T-helper 17 cell (primary cell): ENCODE measurements at regions not wholly inside any gene's neighbourhood (a gene's known extent, or its start where the extent isn't known, plus 50 kb on each side); places are given as distances from the start of the nearest gene placed in this dataset.

Experiments
- ATAC-seq: fragments of 150-1000 bp; cut with Tn5 transposase; 2 replicates; pipeline ENCODE4 v1.10.0; 2021; ENCODE audit warnings: mild to moderate bottlenecking, moderate library complexity
- DNase-seq, 3 donors: peaks; one replicate each; pipeline versions ENCODE4 v3.0.0 to v3.0.0-alpha.2; 2020 to 2021
- H3K9me3 ChIP-seq: one replicate; pipeline ENCODE4 v1.7.0; 2013; ENCODE audit warnings: low read length, mild to moderate bottlenecking; ENCODE audit not compliant: control insufficient read depth, poor library complexity, severe bottlenecking
- H3K27ac Mint-ChIP-seq: one replicate; pipeline ENCODE4 v1.8.0; 2022; ENCODE audit warnings: mild to moderate bottlenecking, moderate library complexity, mixed read lengths
- H3K27me3 Mint-ChIP-seq: one replicate; pipeline ENCODE4 v1.8.0; 2022; ENCODE audit warnings: mixed read lengths
- H3K36me3 Mint-ChIP-seq: one replicate; pipeline ENCODE4 v1.8.0; 2022; ENCODE audit warnings: low read depth, mixed read lengths
- H3K4me1 Mint-ChIP-seq: one replicate; pipeline ENCODE4 v1.8.0; 2022; ENCODE audit warnings: mild to moderate bottlenecking, mixed read lengths
- H3K4me3 Mint-ChIP-seq: one replicate; pipeline ENCODE4 v1.8.0; 2022; ENCODE audit warnings: mild to moderate bottlenecking, moderate library complexity, mixed read lengths

DNA sequence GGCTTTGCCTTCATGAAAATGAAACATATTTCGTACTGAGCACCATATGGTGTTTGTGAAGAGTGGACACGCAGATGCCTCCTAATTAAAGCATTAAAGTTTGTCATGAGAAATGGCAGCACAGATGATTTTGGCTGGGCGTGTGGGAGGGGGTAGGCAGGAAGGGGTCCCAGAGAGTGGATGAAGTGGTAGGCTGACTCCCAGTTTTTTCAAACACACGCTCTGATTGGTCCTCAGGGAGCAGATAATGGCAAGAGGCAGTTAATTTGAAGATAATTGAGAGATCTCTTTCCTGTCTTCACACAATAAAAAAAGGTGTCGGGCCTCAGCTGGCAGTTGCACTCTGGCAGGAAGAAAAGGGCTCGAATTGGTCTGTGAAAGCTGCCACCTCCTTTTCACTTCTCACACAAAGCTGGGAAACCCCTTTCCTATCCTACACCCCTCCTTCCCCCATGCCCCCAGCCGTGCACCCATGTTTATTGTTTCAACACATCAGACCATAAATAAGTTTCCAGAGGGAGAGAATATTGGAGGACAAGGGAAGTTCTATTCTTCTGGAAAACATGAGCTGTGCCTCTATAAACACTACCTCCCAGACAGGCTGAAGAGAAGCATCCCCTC is 429.6 kb downstream of the ARHGEF28 start:
- DNase-seq (no peak), ATAC-seq (no peak)
- Mint-ChIP-seq H3K27me3 (peaks cover 59% of the 10 kb centered on the region), H3K27ac (no peak overlapping the region), H3K36me3 (no peaks in the 10 kb centered on the region), H3K4me3 (no peak overlapping the region), H3K4me1 (no peaks in the 10 kb centered on the region)
- H3K9me3 ChIP-seq, result no peaks in the 10 kb centered on the region

DNA sequence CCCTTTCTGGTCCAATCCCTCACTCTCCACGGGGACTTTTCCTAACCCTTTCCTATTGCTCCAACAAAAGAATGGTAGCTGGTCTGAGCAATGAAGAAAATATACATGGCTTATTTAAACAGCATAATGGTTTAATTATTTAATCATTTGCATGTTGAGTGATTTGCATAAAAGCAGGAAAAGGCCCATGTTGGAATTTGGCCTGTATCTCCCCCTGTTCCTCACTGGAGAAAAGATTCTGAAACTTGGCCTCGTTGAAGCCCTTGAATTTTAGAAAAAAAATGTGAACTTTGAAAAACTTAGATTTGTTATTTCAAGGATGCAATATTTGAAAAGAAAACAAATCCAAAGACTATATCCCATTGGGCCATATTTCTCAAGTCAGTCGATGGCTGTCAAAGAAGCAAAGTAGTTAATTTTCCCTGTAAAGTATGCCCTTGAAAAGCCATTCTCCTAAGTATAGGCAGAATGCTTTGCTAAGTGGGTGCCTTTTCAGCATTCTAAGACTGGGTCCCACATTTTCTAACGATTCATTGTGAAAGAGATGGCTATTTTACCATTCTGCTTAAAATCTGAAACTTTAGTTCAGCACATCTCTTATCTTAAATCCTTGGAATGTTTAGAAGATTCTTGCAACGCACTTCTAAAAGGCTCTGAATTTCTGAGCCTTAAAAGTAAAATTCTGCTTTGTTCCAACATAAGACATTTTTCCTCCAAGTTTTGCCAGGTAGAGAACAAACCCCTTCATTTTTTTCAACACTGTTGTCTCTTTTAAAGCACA is 428.8 kb downstream of the ARHGEF28 start:
- Mint-ChIP-seq H3K27me3 (peaks cover 54% of the 10 kb centered on the region), H3K4me3 (no peak overlapping the region), H3K36me3 (no peaks in the 10 kb centered on the region), H3K27ac (no peak overlapping the region), H3K4me1 (no peaks in the 10 kb centered on the region)
- no peak for DNase-seq
- no peaks in the 10 kb centered on the region for H3K9me3 ChIP-seq
- ATAC-seq, result no peak

DNA sequence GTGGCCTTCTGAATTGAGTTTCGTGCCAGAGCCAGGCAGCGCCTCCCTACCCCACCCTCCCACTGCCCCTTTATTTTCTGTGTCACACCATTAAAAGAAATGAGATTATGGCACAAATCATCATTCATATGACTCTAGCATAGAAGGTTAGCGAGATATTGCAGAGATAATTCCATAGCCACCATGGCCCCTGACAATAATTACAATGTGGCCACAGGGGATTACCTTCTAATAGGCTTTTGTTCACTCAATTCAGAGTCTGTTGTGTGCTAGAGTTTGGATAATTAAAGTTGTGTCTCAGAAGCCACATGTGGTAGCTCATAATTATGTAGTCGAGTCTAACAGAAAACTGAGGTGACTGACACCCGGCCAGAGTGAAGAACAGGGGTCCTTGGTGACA is 428.1 kb downstream of the ARHGEF28 start:
- no peak for ATAC-seq
- H3K4me1 Mint-ChIP-seq, result no peaks in the 10 kb centered on the region
- H3K27ac Mint-ChIP-seq, result no peak overlapping the region
- H3K27me3 Mint-ChIP-seq, result peaks cover 54% of the 10 kb centered on the region
- no peak for DNase-seq
- no peak overlapping the region for H3K4me3 Mint-ChIP-seq
- H3K9me3 ChIP-seq, result no peaks in the 10 kb centered on the region
- H3K36me3 Mint-ChIP-seq, result no peaks in the 10 kb centered on the region

DNA sequence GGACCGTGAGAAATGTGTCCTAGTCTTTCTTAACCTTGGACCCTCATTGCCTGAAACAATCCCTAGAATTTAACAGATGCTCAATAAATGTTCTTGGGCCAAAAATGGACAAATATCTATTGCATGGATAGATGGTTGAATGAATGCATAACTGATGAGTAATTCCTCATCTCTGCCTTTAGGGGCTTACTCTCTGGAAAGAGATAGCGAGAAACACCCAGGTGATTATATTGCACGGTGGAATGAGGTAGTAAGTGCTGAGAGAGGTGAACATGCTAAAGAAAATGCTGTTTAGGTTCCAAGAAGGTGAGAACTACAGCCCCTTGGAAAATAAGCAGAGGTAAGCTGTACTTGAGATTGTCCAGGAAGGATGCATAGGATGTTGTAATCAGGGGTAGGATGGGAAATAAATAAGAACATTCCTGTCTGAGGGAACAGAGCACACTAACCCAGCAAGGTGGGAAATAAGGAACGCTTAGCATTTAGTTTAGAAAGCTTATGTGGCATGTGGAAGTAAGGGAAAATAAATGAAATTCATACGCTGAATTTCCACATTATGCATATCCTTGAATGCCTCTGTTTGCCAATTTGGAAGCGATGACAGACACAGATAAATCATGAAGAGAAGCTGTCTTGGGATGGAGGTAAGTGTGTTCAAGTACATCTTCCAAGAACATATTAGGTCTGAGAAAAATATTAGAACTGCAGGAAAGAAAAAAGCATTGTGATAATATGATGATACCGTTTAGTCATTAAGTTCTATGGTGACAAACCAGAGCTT is 426.6 kb downstream of the ARHGEF28 start:
- no peak overlapping the region for H3K4me3 Mint-ChIP-seq
- H3K27ac Mint-ChIP-seq, result no peak overlapping the region
- H3K27me3 Mint-ChIP-seq, result peaks cover 52% of the 10 kb centered on the region
- ATAC-seq (no peak), DNase-seq (no peak)
- no peaks in the 10 kb centered on the region for H3K9me3 ChIP-seq
- H3K36me3 Mint-ChIP-seq, result no peaks in the 10 kb centered on the region
- H3K4me1 Mint-ChIP-seq, result no peaks in the 10 kb centered on the region

- ATAC-seq, result no peak
- Mint-ChIP-seq H3K4me3 (no peak overlapping the region), H3K4me1 (no peaks in the 10 kb centered on the region)
These were observed 425.1 kb downstream of the ARHGEF28 start for GRCh38 chr5:74051076-74051475.

GRCh38 chr5:74044936-74045335 is 418.9 kb downstream of the ARHGEF28 start:
- Mint-ChIP-seq H3K36me3 (no peaks in the 10 kb centered on the region), H3K27ac (no peak overlapping the region), H3K4me1 (no peaks in the 10 kb centered on the region), H3K27me3 (peaks cover 19% of the 10 kb centered on the region), H3K4me3 (no peak overlapping the region)
- H3K9me3 ChIP-seq, result no peaks in the 10 kb centered on the region
- ATAC-seq, result no peak
- no peak for DNase-seq

More at GRCh38 chr5:74051076-74051475, 425.1 kb downstream of the ARHGEF28 start:
- DNase-seq, result no peak
- Mint-ChIP-seq H3K27me3 (peaks cover 44% of the 10 kb centered on the region), H3K27ac (no peak overlapping the region), H3K36me3 (no peaks in the 10 kb centered on the region)
- H3K9me3 ChIP-seq, result no peaks in the 10 kb centered on the region

GRCh38 chr5:74042959-74043358 is 417.0 kb downstream of the ARHGEF28 start:
- peaks cover 13% of the 10 kb centered on the region for H3K27me3 Mint-ChIP-seq
- H3K4me3 Mint-ChIP-seq, result no peak overlapping the region
- no peak overlapping the region for H3K27ac Mint-ChIP-seq

GRCh38 chr5:74042559-74042958 is 416.6 kb downstream of the ARHGEF28 start:
- H3K36me3 Mint-ChIP-seq, result no peaks in the 10 kb centered on the region
- ATAC-seq (no peak), DNase-seq (no peak)
- H3K27ac Mint-ChIP-seq, result no peak overlapping the region
- no peak overlapping the region for H3K4me3 Mint-ChIP-seq
- H3K4me1 Mint-ChIP-seq, result no peaks in the 10 kb centered on the region
- no peaks in the 10 kb centered on the region for H3K9me3 ChIP-seq
- peaks cover 17% of the 10 kb centered on the region for H3K27me3 Mint-ChIP-seq

More at GRCh38 chr5:74042959-74043358, 417.0 kb downstream of the ARHGEF28 start:
- ATAC-seq (no peak), DNase-seq (no peak)
- Mint-ChIP-seq H3K36me3 (no peaks in the 10 kb centered on the region), H3K4me1 (no peaks in the 10 kb centered on the region)
- H3K9me3 ChIP-seq, result no peaks in the 10 kb centered on the region

DNA sequence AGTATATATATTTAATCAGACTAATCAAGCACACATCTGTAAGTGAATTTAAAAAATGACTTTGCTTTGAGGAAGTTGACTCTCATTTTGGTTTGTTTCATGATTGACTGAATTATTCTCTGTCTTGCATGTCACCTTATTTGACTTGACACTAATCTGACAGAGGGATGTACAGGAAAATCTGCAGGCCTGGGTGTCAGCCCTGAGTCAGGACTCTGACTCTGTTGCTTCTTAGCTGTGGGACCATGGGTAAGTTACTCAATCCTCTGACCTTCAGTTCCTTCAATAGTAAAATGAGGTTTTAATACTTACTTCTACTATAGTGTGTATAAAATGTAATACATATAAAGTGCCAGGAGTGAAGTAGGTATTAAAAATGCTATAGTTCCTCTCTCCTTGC is 415.9 kb downstream of the ARHGEF28 start:
- peaks cover 17% of the 10 kb centered on the region for H3K27me3 Mint-ChIP-seq
- no peak for ATAC-seq
- DNase-seq, result no peak
- H3K9me3 ChIP-seq, result no peaks in the 10 kb centered on the region
- H3K4me1 Mint-ChIP-seq, result no peaks in the 10 kb centered on the region
- no peaks in the 10 kb centered on the region for H3K36me3 Mint-ChIP-seq
- no peak overlapping the region for H3K27ac Mint-ChIP-seq
- H3K4me3 Mint-ChIP-seq, result no peak overlapping the region

DNA sequence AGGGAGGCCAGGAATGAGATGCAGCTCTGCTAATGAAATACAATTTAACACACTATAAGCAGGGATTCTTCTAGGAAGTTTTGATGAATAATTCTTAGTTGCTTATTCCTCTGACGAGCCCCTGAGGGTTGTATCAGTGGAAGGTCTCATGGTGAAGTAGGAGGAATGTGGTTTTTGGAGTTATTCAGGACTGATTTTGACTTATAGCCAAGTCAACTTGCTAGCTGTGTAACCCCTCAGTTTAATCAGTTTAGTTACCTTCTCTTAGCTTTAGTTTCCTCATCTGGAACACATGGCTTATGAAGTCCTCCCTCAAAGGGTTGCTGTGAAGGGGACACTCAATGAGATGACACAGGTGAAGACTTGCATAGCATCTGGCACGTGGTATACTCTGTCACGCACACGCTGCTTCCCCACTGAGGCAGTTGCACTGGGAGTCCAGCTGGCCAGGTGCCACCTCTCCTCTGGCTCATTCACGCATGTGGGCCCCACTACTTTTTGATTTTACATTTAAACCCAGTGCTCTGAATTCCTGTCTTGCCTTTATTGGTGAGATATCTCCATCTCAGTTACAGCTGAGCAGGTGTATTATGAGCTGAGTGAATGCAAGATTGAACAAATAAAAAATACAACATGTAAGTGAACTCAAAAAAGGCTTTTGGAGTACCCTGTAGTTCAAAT is 415.0 kb downstream of the ARHGEF28 start:
- Mint-ChIP-seq H3K36me3 (no peaks in the 10 kb centered on the region), H3K27ac (no peak overlapping the region), H3K4me3 (no peak overlapping the region), H3K4me1 (no peaks in the 10 kb centered on the region), H3K27me3 (peaks cover 20% of the 10 kb centered on the region)
- ATAC-seq (no peak), DNase-seq (no peak)
- no peaks in the 10 kb centered on the region for H3K9me3 ChIP-seq

GRCh38 chr5:74040065-74040551 is 414.1 kb downstream of the ARHGEF28 start:
- H3K27ac Mint-ChIP-seq, result no peak overlapping the region
- peaks cover 20% of the 10 kb centered on the region for H3K27me3 Mint-ChIP-seq
- H3K4me3 Mint-ChIP-seq, result no peak overlapping the region
- ATAC-seq, result no peak
- no peak for DNase-seq
- no peaks in the 10 kb centered on the region for H3K9me3 ChIP-seq
- H3K36me3 Mint-ChIP-seq, result no peaks in the 10 kb centered on the region
- H3K4me1 Mint-ChIP-seq, result peaks cover 3% of the 10 kb centered on the region

GRCh38 chr5:74037321-74037720 is 411.3 kb downstream of the ARHGEF28 start:
- H3K27ac Mint-ChIP-seq, result no peak overlapping the region
- ATAC-seq (no peak), DNase-seq (no peak)
- H3K9me3 ChIP-seq, result no peaks in the 10 kb centered on the region
- peaks cover 25% of the 10 kb centered on the region for H3K27me3 Mint-ChIP-seq
- H3K4me1 Mint-ChIP-seq, result peaks cover 3% of the 10 kb centered on the region
- H3K36me3 Mint-ChIP-seq, result no peaks in the 10 kb centered on the region
- no peak overlapping the region for H3K4me3 Mint-ChIP-seq

GRCh38 chr5:74035521-74035937 is 409.5 kb downstream of the ARHGEF28 start:
- Mint-ChIP-seq H3K27me3 (peaks cover 32% of the 10 kb centered on the region), H3K27ac (peak overlapping the region; percentile 6), H3K36me3 (no peaks in the 10 kb centered on the region), H3K4me3 (no peak overlapping the region), H3K4me1 (peaks cover 3% of the 10 kb centered on the region)
- H3K9me3 ChIP-seq, result no peaks in the 10 kb centered on the region
- no peak for DNase-seq
- ATAC-seq, result no peak
